Hippocampal formation (tissue), 2 donors: ENCODE measurements at regions not wholly inside any gene's neighbourhood (a gene's known extent, or its start where the extent isn't known, plus 50 kb on each side); places are given as distances from the start of the nearest gene placed in this dataset.
"Not testable (repeated sequence)": the region's sequence is repeated elsewhere in the genome, so short reads cannot be mapped to it uniquely, and the experiment has no call there.

Experiments
- DNase-seq, 2 donors: peaks; one replicate each; lab custom pipeline; 2025; lab: John Stamatoyannopoulos, UW

DNA sequence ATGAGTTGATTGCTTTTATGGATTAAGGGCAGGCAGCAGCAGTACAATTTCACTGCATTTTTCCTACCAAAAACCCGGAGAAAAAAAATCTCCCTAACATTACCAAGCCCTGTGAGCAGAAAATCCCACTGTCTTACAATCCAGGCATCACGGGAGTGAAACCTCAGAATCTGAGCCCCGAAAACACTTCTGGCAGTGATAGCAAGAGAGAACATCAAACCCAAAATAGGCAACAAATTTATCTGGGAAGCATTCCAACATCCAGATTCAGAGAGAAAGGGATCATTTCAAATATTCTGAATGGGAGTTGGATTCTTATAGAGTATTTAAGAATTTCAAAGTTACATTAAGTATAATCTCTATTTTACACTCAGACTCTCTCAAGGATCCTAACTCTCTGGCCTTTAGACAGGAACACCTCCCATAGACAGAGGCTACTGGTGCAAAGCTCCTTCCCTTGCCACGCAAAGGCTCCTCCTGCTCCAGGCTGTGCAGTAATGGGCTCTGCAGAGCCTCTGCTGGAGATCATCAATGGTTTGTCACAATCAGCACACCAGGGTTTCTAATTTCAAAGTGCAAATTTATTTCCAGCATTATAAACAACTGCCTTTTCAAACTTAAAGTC is 256.9 kb downstream of the PARM1 start:
- DNase-seq, result no peak

DNA sequence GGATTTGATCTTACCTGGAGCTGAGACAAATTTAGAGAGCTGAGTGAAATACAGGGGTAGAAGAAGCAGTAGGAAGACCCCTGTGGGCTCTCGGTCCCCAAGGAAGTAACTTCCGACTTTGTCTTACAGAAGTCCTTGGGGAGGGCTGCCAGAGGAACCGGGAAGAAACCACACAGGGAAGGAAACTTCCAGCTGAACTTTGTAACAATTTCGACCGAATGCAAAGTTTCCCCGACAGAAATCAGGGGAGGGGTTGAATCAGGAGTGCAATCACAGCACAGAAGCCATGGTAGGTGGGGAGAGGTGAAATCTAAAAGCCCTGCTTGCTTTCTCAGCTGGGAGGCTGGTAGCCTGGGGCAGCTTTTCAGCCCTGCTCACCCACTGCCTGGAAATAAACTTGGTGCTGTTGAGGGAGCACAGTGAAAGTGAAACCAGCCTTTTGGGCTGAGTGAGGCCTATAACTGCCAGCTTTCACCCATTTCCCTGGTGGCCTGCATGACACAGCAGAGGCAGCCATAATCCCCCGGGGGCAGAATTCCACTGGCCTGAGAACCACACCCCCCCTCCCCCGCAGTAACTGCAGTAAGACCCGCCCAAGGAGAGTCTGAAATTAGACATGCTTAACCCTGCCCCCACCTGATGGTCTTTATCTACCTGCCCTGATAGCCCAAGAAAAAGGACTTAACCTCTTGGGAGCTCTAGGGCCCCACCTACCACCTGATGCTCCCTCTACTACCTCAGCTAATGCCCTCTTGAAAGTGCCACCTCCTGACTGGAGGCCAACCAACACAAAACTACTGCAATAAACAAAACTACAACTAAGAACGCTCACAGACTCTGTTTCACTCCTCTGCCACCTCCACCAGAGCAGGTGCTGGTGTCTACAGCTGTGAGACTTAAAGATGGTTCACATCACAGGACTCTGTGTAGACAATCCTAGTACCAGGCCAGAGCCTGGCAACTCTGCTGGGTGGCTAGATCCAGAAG is 248.2 kb downstream of the PARM1 start:
- DNase-seq, result no peak

DNA sequence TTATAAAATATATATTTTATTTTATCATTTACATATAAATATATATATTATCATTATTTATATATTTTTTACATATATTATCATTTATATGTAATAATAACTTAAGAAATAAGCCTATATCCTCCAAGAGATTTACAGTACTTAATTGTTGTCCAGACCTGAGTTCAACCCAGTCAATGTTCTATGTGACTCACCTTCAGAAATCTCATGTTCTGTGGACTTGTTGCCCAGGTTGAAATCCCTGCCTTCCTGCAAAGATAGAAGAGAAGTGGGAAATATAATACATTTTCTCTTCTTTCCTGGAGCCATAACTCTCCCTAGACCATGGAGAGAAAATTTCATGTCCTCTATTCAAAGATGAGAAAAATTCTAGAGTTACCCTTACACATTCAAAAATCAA is 247.3 kb downstream of the PARM1 start:
- DNase-seq, result no peak

DNA sequence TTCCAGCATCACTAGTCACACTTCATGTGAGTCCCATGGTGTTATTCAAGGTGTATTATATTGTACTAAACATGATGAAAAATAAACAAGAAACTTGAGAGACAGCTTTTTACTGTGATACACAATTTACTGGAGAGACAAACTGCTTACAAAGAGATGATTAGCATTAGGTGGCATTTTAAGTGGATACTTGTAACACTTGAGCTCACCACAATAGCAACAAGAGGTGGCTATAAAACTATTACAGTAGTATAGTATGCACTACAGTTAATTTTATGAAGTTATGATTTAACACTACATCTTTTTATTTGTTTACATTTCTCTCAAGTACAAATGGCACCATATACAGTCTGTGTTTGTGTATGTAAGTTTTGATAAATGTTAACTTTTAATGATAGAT is 246.6 kb downstream of the PARM1 start:
- no peak for DNase-seq

DNA sequence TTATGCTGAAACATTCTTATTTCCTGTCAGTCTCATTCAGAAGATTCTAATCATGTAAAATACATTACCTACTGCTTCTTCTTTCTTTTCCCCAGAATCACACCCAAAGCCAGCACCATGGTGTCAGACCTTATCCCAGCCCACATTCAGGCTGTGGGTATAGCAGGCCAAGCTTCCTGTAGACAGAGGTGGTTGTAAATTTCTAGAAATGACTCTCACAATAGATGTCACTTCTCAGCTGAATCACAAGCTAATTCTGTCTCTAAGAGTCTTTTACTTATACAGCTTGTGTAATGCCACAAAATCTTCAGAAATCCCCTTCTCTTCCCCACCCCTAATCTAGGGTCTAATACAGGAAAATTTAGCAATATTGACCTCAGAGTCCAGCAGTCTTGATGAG is 239.6 kb downstream of the PARM1 start:
- no peak for DNase-seq

DNA sequence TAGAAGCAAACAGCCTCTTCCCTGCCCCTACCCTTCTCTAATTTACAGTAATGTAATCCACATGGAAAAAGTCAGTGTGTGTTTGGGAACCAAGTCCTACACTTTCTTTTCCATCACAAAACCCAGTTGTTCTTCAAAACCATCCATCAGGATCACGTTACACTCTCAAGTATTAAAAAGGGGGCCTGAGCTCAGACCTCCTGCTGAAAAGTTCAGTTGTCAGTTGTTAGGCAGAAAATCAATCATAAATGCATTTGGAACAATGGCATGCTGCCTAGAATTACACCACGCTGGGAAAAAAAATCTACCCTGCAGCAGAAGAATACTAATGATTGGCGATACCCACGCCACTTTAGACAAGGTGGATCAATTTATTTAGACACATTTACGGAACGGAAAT is 236.5 kb downstream of the PARM1 start:
- DNase-seq, result no peak

DNA sequence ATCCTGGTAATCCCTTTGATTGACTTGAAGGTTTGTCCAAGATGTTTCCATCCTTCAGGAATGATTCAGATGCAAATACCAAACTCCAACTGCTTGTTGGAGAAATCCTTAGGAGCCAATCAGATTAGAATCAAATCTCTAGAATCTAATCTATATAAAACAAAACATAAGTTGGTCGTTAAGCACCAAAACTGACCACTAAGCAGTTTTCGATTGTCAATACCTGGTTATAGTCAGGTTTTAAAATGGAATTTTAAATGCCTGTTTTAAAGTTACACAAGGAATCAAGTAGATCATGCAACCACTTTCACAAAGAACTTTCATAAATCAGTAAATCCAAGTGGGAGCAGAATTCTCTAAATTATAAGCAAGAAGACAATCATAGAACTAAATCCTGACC is 236.1 kb downstream of the PARM1 start:
- DNase-seq, result no peak

DNA sequence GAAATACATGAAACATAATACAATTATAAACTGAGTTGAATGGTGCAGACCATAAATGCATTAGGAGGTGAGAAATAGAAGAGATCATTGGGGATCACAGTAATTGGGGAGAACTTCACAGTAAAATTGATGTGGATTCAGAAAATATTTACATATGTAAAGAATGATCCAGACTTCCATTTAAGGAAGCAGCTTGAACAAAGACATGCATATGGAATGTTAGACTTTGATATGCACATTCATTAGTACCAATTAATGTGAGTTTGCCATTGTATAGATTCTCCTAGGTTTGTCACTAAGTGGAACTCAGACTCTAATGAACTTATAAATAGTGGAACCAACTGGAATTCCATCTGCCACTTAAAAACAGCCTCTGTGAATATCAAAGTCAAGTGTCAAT is 235.6 kb downstream of the PARM1 start:
- no peak for DNase-seq

DNA sequence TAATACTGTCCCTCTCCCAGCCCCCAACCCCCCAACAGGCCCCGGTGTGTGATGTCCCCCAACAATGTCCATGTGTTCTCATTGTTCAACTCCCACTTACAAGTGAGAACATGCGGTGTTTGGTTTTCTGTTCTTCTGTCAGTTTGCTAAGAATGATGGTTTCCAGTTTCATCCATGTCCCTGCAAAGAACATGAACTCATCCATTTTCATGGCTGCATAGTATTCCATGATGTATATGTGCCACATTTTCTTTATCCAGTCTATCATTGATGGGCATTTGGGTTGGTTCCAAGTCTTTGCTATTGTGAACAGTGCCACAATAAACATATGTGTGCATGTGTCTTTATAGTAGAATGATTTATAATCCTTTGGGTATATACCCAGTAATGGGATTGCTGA is 232.2 kb downstream of the PARM1 start:
- not testable (repeated sequence) for DNase-seq

DNA sequence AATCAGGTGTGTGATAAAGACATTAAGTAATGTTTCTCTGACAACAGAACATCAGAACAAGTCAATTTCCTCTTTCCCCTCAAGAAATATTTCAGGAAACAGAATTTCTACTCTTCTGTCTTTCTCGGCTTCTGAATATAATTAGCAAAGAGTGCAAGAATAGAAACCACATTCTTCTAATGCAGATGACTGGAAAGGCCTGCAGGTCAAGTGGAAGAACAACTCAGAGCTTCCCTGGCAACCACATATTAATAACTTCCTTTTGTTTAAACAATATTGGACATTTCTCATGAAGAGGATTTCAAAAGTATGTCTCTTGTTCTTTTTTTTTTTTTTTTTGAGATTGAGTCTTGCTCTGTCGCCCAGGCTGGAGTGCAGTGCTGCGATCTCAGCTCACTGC is 225.5 kb downstream of the PARM1 start:
- DNase-seq, result no peak

DNA sequence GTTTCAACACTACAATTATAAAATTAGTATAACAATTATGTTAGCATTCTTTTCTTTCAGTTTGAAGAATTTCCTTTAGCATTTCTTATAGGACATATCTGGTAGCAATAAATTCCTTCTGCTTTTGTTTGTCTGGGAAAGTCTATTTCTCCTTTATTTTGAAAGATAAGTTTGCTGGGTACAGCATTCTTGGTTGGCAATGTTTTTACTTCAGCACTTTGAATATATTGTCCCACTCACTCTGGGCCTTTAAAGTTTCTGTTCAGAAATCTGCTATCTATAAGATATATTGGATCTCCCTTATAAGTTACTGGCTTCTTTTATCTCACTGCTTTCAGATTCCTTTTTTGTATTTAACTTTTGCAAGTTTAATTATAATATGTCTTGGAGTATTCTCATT is 222.1 kb downstream of the PARM1 start:
- no peak for DNase-seq

DNA sequence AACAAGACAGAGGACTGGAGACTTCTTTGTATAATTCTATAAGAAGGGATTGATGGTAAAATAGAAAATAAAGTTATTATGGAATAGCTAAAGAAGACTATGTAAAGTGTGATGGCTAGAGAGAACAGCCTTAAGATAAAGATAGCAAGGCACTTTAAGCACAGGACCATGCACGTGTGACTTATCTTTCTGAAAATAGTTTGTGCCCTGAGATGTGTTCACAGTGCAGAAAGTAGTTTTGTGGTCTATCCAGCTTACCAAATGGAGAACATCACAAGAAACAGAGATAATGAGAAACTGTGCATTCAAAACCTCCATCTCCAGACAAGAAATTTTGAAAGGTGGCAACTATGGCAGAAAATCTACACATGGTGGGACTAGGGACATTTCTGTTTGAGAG is 213.3 kb downstream of the PARM1 start:
- no peak for DNase-seq

DNA sequence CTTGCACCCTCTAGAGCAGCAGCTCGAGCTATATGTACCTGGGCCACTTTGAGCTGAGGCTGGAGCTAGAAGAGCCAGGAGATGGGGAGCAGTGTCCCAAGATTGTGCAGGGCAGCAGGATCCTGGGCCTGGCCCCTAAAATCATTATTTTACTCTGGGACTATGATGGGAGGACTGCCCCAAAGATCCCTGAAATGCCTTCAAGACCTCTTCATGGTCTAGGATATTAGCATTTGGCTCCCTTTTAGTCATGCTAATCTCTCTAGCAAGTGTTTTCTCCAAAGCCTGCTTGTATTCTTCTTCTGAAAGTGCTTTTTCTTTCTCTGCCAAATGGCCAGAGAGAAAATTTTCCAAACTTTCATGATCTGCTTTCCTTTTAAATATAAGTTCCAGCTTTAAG is 211.6 kb downstream of the PARM1 start:
- no peak for DNase-seq

DNA sequence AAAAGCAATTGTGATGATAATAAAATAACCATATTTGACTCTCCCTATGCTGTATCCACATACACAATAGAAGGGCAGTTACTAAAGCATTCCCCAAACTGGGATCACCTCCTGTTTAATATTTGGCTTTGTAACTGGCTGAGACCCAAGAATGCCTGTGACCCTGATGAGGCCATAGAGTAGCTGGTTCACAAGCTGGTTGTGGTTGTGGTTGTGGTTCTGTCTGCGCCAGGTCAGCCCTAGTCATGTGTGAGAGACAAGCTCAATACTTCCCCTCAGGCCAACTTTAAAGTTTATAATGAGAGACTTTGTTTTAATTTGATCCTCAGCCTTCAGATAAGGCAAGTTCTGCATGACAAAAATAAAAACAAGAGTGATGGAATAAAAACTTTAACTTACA is 209.9 kb downstream of the PARM1 start:
- DNase-seq, result no peak

DNA sequence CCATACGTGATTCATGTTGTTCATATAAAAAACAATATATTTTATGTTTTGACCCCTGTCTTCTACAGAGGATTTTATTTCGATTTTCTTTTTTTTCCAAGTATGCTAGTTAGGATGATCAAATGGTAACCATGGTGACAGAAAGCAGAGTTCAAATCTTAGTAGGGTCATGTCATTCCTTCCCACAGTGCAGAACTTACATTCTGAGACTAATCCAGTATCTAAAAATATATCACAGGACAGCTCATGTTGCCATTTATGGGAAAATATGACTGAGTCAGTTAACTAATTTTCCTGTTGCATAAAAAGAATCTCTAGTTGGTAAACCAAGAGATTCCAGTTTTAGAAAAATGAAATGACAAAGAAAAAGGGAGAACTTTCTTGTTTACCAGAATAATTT is 209.5 kb downstream of the PARM1 start:
- no peak for DNase-seq

DNA sequence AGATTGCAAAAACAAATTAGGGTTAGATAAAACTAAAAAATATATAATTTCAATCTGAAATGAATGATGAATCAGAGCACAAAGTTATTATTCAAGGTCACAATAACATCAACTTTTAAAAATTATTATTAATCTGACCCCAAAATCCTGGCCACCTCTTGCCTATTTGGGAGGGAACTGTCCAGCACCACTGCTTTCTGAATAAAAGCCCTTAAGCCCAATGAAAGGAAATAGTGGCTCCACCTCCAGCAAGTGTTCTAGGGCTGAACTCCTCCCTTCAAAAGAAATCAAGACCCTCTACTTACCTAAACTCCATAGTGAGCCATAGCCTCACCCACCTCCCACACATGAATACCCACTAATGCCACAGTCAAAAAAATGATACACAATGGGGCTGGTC is 208.2 kb downstream of the PARM1 start:
- DNase-seq, result no peak

DNA sequence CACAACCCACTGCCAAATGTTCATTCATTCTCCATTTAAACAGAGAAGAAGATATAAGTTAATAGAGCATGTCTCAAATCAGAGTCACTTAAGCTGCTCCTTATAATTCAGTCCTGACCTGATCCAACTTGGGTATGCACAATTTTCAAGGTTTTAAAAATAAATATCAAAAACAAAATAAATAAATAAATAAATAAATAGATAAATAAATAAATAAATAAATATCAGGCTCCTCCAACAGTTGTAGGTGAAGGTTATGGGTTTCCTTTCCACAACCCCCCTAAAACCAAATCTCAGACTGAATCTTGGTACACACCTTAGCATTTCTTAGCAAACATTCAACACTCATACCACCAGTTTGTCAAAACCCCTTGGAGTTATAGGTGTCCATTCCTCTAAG is 204.4 kb downstream of the PARM1 start:
- DNase-seq, result no peak

DNA sequence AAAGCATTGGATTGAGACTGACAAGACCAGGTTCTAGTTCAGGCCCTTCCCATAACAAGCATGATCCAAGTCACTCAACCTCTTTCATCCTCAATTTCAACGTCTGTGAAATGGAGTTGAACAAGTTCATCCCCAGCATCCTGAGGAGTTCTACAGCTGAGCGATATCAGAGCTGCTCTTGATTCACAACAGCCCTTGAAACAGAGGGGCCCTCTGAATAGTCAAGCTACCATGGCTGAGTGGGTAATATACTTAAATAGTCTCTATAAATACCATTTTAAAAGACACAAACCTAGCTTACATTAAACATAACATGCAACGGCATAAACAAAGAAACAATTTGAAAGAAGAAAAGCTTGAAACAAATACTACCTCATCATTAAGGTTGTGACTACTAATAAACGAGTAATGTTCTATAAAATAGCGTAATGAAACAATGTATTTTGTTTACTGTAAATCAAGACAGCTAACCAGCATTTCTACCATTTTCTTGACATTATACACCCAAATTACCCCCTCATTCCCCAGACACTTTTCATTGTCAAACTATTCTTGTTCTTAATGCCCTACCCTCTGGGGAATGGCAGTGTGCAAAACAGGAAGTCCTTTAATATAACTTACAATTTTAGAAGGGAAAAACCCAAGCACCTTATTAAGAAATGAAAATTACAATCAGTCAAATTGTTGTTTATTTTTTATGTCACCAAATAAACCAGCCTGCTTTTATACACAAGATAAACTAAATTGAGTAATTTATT is 202.3 kb downstream of the PARM1 start:
- no peak for DNase-seq

DNA sequence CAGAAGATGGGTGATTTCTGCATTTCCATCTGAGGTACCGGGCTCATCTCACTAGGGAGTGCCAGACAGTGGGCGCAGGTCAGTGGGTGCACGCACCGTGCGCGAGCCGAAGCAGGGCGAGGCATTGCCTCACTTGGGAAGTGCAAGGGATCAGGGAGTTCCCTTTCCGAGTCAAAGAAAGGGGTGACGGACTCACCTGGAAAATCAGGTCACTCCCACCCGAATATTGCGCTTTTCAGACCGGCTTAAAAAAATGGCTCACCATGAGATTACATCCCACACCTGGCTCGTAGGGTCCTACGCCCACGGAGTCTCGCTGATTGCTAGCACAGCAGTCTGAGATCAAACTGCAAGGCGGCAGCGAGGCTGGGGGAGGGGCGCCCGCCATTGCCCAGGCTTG is 194.0 kb downstream of the PARM1 start:
- DNase-seq, result not testable (repeated sequence)

DNA sequence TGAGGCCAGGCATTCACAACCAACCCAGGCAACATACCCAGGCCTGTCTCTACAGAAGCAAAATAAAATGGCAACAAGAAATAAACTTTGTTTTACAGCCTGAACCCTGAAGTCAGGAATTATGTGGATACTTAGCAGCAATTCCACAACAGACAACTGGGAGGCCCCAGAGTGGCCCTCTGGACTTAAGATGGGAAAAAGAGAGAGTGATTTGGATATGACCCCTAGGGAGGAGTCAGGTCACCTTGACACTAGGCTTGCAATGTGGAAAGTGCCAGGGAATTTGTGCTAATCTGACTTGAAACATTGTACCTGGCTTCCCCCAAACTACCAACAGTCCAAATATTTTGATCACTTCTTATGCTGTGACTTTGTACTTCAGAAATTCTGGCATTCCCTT is 193.1 kb downstream of the PARM1 start:
- DNase-seq, result no peak

DNA sequence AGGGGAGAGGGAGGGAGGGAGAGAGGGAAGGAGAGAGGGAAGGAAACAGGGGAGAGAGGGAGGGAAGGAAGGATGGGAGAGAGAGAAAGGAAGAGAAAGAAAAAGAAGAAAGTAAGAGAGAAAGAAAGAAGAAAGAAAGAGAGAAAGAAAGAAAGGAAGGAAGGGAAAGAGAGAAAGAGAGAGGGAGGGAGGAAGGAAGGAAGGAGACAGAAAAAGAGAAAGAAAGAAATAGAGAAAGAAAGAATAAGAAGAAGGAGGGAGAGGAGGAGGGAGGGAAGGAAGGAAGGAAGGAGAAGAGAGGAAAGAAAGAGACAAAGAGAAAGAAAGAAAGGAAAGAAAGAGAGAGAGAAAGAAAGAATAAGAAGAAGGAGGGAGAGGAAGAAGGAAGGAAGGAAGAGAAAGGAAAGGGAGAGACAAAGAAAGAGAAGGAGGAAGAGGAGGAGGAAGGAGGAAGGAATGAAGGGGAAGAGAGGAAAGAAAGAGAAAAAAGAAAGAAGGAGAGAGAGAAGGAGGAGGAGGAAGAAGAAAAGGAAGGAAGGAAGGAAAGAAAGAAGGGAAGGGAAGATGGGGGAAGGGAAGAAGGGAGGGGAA is 189.6 kb downstream of the PARM1 start:
- DNase-seq, result no peak

DNA sequence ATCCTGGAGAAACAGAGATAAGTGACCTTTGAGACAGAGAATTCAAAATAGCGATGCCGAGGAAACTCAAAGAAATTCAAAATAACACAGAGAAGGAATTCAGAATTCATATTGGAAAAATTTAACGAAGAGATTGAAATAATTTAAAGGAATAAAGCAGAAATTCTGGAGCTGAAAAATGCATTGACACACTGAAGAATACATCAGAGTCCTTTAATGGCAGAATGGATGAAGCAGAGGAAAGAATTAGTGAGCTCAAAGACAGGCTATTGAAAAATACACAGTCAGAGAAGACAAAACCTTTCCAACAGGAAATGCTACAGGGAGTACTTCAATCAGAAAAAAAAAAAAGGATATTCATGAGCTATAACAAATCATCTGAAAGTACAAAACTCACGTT is 185.8 kb downstream of the PARM1 start:
- DNase-seq, result no peak
